ENCODE measurements at regions not wholly inside any gene's neighbourhood (a gene's known extent, or its start where the extent isn't known, plus 50 kb on each side); places are given as distances from the start of the nearest gene placed in this dataset.
"Not testable (repeated sequence)": the region's sequence is repeated elsewhere in the genome, so short reads cannot be mapped to it uniquely, and the experiment has no call there.

- POLR2A ChIA-PET; H3K4me3 ChIP-seq (ENCODE audit: low read length); H3K27ac Mint-ChIP-seq: not testable (repeated sequence)
These were observed 156.4 kb downstream of the SPATA31A6 start for GRCh38 chr9:42339671-42340434.

GRCh38 chr9:42340435-42340723, 156.9 kb downstream of the SPATA31A6 start:
- H3K4me1 ChIP-seq (ENCODE audit: insufficient read depth, low read length); H3K27me3 Mint-ChIP-seq; H3K9me3 Mint-ChIP-seq; H3K9me3 ChIP-seq (ENCODE audit: low read length); H3K4me1 Mint-ChIP-seq; H3K4me3 Mint-ChIP-seq; CTCF ChIA-PET; H3K36me3 Mint-ChIP-seq; DNase-seq; H3K27ac ChIP-seq (ENCODE audit: low read depth, low read length); H3K36me3 ChIP-seq (ENCODE audit: insufficient read depth, low read length); H3K4me3 ChIP-seq (ENCODE audit: low read length); POLR2A ChIA-PET; H3K27ac Mint-ChIP-seq; H3K27me3 ChIP-seq (ENCODE audit: insufficient read depth, low read length, poor library complexity, severe bottlenecking): not testable (repeated sequence)

More at GRCh38 chr9:42339671-42340434, 156.4 kb downstream of the SPATA31A6 start:
- H3K9me3 ChIP-seq (ENCODE audit: low read length); H3K4me1 Mint-ChIP-seq; H3K4me1 ChIP-seq (ENCODE audit: insufficient read depth, low read length); H3K27me3 Mint-ChIP-seq; H3K27ac ChIP-seq (ENCODE audit: low read depth, low read length); H3K27me3 ChIP-seq (ENCODE audit: insufficient read depth, low read length, poor library complexity, severe bottlenecking); H3K4me3 Mint-ChIP-seq; H3K9me3 Mint-ChIP-seq; H3K36me3 ChIP-seq (ENCODE audit: insufficient read depth, low read length); H3K36me3 Mint-ChIP-seq; CTCF ChIA-PET; DNase-seq: not testable (repeated sequence)

DNA sequence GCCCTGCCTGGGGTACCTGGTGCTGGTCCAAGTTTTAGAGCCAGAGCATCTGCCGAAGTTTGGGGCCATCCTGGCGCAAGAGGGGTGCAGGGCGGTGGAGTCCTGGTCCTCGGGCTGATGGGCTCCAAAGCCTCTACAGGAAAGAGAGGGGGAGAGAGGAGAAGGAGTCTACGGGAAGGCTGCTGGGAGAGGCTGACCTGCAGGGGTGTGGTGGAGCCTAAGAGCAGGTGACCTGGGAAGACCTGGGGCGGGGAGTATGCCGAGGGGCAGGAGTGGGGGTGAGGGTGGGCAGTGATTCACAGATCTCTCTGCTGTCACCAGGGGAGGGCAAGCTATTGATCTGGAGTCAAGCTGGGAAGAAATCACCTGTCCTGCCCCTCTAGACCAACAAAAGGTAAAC, 158.4 kb downstream of the SPATA31A6 start:
- DNase-seq; H3K9me3 Mint-ChIP-seq; H3K27ac ChIP-seq (ENCODE audit: low read depth, low read length); CTCF ChIA-PET; POLR2A ChIA-PET; H3K9me3 ChIP-seq (ENCODE audit: low read length); H3K27me3 ChIP-seq (ENCODE audit: insufficient read depth, low read length, poor library complexity, severe bottlenecking); H3K4me1 ChIP-seq (ENCODE audit: insufficient read depth, low read length); H3K36me3 ChIP-seq (ENCODE audit: insufficient read depth, low read length); H3K27me3 Mint-ChIP-seq; H3K27ac Mint-ChIP-seq; H3K36me3 Mint-ChIP-seq; H3K4me3 ChIP-seq (ENCODE audit: low read length); H3K4me1 Mint-ChIP-seq; H3K4me3 Mint-ChIP-seq: not testable (repeated sequence)

GRCh38 chr9:42342297-42342696, 158.8 kb downstream of the SPATA31A6 start:
- H3K36me3 ChIP-seq (ENCODE audit: insufficient read depth, low read length); H3K9me3 Mint-ChIP-seq; CTCF ChIA-PET; H3K4me1 Mint-ChIP-seq; H3K36me3 Mint-ChIP-seq; H3K4me1 ChIP-seq (ENCODE audit: insufficient read depth, low read length); H3K4me3 Mint-ChIP-seq; H3K27ac ChIP-seq (ENCODE audit: low read depth, low read length); H3K27me3 Mint-ChIP-seq; DNase-seq; H3K27ac Mint-ChIP-seq; H3K9me3 ChIP-seq (ENCODE audit: low read length); H3K27me3 ChIP-seq (ENCODE audit: insufficient read depth, low read length, poor library complexity, severe bottlenecking); POLR2A ChIA-PET; H3K4me3 ChIP-seq (ENCODE audit: low read length): not testable (repeated sequence)

DNA sequence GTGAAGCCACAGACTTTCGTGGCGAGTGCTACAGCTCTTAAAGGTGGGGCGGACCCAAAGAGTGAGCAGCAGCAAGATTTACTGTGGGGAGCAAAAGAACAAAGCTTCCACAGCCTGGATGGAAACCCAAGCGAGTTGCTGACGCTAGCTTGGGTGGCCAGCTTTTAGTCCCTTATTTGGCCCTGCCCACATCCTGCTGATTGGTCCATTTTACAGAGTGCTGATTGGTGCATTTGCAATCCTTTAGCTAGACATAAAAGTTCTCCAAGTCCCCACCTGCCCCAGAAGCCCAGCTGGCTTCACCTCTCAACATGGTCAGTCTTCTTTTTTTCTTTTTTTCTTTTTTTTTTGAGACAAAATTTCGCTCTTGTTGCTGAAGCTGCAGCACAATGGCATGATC, 161.0 kb downstream of the SPATA31A6 start:
- H3K9me3 Mint-ChIP-seq, H3K4me3 Mint-ChIP-seq: not testable (repeated sequence)

GRCh38 chr9:42346916-42347315, 163.5 kb downstream of the SPATA31A6 start:
- H3K27ac Mint-ChIP-seq; H3K4me3 ChIP-seq (ENCODE audit: low read length); H3K9me3 Mint-ChIP-seq; DNase-seq; H3K27ac ChIP-seq (ENCODE audit: low read depth, low read length); CTCF ChIA-PET; H3K4me1 Mint-ChIP-seq; H3K27me3 ChIP-seq (ENCODE audit: insufficient read depth, low read length, poor library complexity, severe bottlenecking); H3K36me3 ChIP-seq (ENCODE audit: insufficient read depth, low read length); H3K9me3 ChIP-seq (ENCODE audit: low read length); H3K4me3 Mint-ChIP-seq; H3K4me1 ChIP-seq (ENCODE audit: insufficient read depth, low read length); H3K36me3 Mint-ChIP-seq; POLR2A ChIA-PET; H3K27me3 Mint-ChIP-seq: not testable (repeated sequence)

More for the DNA sequence above, 161.0 kb downstream of the SPATA31A6 start:
- H3K36me3 ChIP-seq (ENCODE audit: insufficient read depth, low read length); POLR2A ChIA-PET; H3K27me3 ChIP-seq (ENCODE audit: insufficient read depth, low read length, poor library complexity, severe bottlenecking); CTCF ChIA-PET; DNase-seq; H3K36me3 Mint-ChIP-seq; H3K4me1 Mint-ChIP-seq; H3K4me1 ChIP-seq (ENCODE audit: insufficient read depth, low read length); H3K27ac Mint-ChIP-seq; H3K27ac ChIP-seq (ENCODE audit: low read depth, low read length); H3K4me3 ChIP-seq (ENCODE audit: low read length); H3K9me3 ChIP-seq (ENCODE audit: low read length); H3K27me3 Mint-ChIP-seq: not testable (repeated sequence)

DNA sequence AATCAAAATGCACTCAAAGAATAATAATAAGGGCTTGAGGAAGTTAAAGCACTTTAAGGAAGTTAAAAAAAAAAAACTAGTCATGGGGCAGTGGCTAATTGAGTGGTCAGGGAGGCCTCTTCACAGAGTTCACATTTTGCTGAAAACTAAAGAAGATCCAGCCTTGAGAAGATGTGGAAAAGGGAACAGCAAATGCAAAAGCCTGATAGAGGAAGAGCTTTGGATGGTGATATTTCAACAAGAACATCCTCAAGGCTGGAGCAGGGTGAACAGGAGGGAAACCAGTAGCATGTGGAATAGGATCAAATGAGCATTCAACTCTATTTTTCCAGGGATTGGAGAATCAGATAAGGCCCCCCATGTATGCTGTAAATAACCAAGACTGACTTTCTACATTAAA, 165.7 kb downstream of the SPATA31A6 start:
- H3K4me1 Mint-ChIP-seq; H3K27ac ChIP-seq (ENCODE audit: low read depth, low read length); H3K36me3 Mint-ChIP-seq; H3K36me3 ChIP-seq (ENCODE audit: insufficient read depth, low read length); H3K4me1 ChIP-seq (ENCODE audit: insufficient read depth, low read length); CTCF ChIA-PET; DNase-seq; H3K9me3 ChIP-seq (ENCODE audit: low read length); H3K4me3 Mint-ChIP-seq; H3K4me3 ChIP-seq (ENCODE audit: low read length); H3K9me3 Mint-ChIP-seq; H3K27ac Mint-ChIP-seq; POLR2A ChIA-PET; H3K27me3 ChIP-seq (ENCODE audit: insufficient read depth, low read length, poor library complexity, severe bottlenecking); H3K27me3 Mint-ChIP-seq: not testable (repeated sequence)

DNA sequence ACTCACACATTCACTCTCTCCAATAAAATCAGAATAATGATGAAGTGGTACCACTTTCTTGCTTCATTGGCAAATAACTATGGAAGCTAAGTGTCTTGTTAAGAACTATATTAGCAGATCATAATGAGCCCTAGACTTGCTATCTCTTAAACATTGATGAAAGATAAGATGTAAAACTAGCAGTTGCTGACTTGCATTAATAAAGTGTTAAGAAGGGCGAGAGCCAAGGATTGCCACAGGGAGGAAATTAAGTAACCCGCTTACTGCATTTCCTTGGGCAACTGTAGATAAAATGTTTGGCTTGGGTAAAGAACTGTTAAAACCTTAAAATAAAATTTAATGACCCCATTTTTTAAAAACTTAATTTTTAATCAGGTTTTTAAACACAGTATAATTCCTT, 167.0 kb downstream of the SPATA31A6 start:
- H3K36me3 Mint-ChIP-seq; H3K4me3 ChIP-seq (ENCODE audit: low read length); H3K4me1 Mint-ChIP-seq; H3K27me3 ChIP-seq (ENCODE audit: insufficient read depth, low read length, poor library complexity, severe bottlenecking); H3K27ac ChIP-seq (ENCODE audit: low read depth, low read length); H3K36me3 ChIP-seq (ENCODE audit: insufficient read depth, low read length); H3K27me3 Mint-ChIP-seq; CTCF ChIA-PET; DNase-seq; POLR2A ChIA-PET; H3K4me3 Mint-ChIP-seq; H3K9me3 Mint-ChIP-seq; H3K4me1 ChIP-seq (ENCODE audit: insufficient read depth, low read length); H3K27ac Mint-ChIP-seq; H3K9me3 ChIP-seq (ENCODE audit: low read length): not testable (repeated sequence)
